HepG2 (cell line): ENCODE measurements at regions not wholly inside any gene's neighbourhood (a gene's known extent, or its start where the extent isn't known, plus 50 kb on each side); places are given as distances from the start of the nearest gene placed in this dataset.

Experiments
- ATAC-seq: fragments of 200-7000 bp; cut with Tn5 transposase; 3 replicates; pipeline ENCODE4 v1.9.1; 2020; ENCODE audit warnings: mild to moderate bottlenecking, moderate library complexity
- BruUV-seq: library from RNA; stranded (reverse); fragments of 400-500 nt; replicated peaks from 2 replicates; lab custom pipeline; 2021; lab: Mats Ljungman, UMichigan
- CTCF ChIA-PET: fragments of 300-600 bp; formaldehyde crosslinking; extraction: SDS; loops from one replicate; lab custom pipeline; 2021; ENCODE audit warnings: low total read pairs, inconsistent platforms, low intra/inter-chr PET ratio; lab: Yijun Ruan, JAX
- POLR2A ChIA-PET: fragments of 350-600 bp; sonication (Branson Sonifier 250); formaldehyde crosslinking; loops from one replicate; lab custom pipeline; 2020; ENCODE audit warnings: antibody characterized with exemption, inconsistent platforms; lab: Yijun Ruan, JAX
- DNase-seq: peaks from one replicate; pipeline ENCODE4 v3.0.0-alpha.2; 2015; ENCODE audit warnings: low spot score
- FAIRE-seq: peaks from 3 replicates; lab custom pipeline; 2011; peaks lifted over from hg19 to GRCh38; lab: Jason Lieb, UNC
- H2AFZ ChIP-seq: one replicate; pipeline ENCODE4 v1.6.1; 2011; ENCODE audit warnings: low read length, inconsistent platforms
- H3K27ac ChIP-seq: fragments of 300-600 bp; 3 replicates; pipeline ENCODE4 v1.8.0; 2011; ENCODE audit warnings: mixed run types, mild to moderate bottlenecking, mixed read lengths, low read length, inconsistent platforms; ENCODE audit not compliant: insufficient read depth; ENCODE audit errors: extremely low read length
- H3K27me3 ChIP-seq, 2 experiments: fragments of 200-600 bp in 1 of 2; 2 replicates in 1 of 2; 3 replicates in 1 of 2; pipeline versions ENCODE4 v1.6.0 to v1.8.0; 2011; ENCODE audit warnings: low read length in 2 of 2, mild to moderate bottlenecking in 2 of 2, moderate library complexity in 2 of 2, inconsistent platforms in 1 of 2; ENCODE audit not compliant: insufficient read depth in 2 of 2, control insufficient read depth in 1 of 2
- H3K36me3 ChIP-seq, 2 experiments: fragments of 200-600 bp in 1 of 2; replicated peaks in 1 of 2; 2 replicates in 1 of 2; 3 replicates in 1 of 2; pipeline versions ENCODE4 v1.5.1 to v1.8.0; 2011; ENCODE audit warnings: low read length in 2 of 2, inconsistent platforms in 1 of 2; ENCODE audit not compliant: insufficient read depth in 2 of 2, control insufficient read depth in 1 of 2
- H3K4me1 ChIP-seq: 2 replicates; pipeline ENCODE4 v1.5.1; 2012; ENCODE audit warnings: low read length, inconsistent platforms; ENCODE audit not compliant: insufficient read depth
- H3K4me2 ChIP-seq: 2 replicates; pipeline ENCODE4 v1.6.0; 2011; ENCODE audit warnings: low read depth, low read length, inconsistent platforms
- H3K4me3 ChIP-seq, 3 experiments: fragments of 200-600 bp in 1 of 3; sonication (generic), shearing (Covaris generic) in 1 of 3; replicated peaks in 1 of 3; 2 replicates each; pipeline ENCODE4 v1.5.1; 2011 to 2016; ENCODE audit warnings: low read length in 3 of 3, inconsistent platforms in 2 of 3, low read depth in 2 of 3, mild to moderate bottlenecking in 2 of 3, control low read depth in 1 of 3, mixed read lengths in 1 of 3; ENCODE audit not compliant: insufficient read depth in 1 of 3
- H3K79me2 ChIP-seq: one replicate; pipeline ENCODE4 v1.6.1; 2011; ENCODE audit warnings: low read length, inconsistent platforms; ENCODE audit not compliant: insufficient read depth
- H3K9ac ChIP-seq: 2 replicates; pipeline ENCODE4 v1.6.0; 2011; ENCODE audit warnings: mild to moderate bottlenecking, low read depth, low read length, inconsistent platforms; ENCODE audit not compliant: insufficient read depth
- H3K9me3 ChIP-seq: 2 replicates; pipeline ENCODE4 v1.5.1; 2012; ENCODE audit warnings: mild to moderate bottlenecking, low read length
- H4K20me1 ChIP-seq: 2 replicates; pipeline ENCODE4 v1.6.0; 2011; ENCODE audit warnings: inconsistent platforms, mild to moderate bottlenecking, low read length, moderate library complexity; ENCODE audit not compliant: insufficient read depth
- FOXM1 ChIP-seq: sonication (generic); formaldehyde crosslinking; IDR thresholded peaks from 2 replicates; pipeline ENCODE4 v1.5.0; 2020; ENCODE audit warnings: missing genetic modification reagents
- MIXL1 ChIP-seq: IDR thresholded peaks from 2 replicates; pipeline ENCODE4 v1.6.1; 2016
- RBM22 ChIP-seq: fragments of 200-400 bp; formaldehyde crosslinking; optimal IDR thresholded peaks from 2 replicates; pipeline ENCODE3; 2017; ENCODE audit warnings: mild to moderate bottlenecking, low read length, moderate library complexity
- ZNF138 ChIP-seq: sonication (generic); formaldehyde crosslinking; IDR thresholded peaks from 2 replicates; pipeline ENCODE4 v1.5.0; 2020; ENCODE audit warnings: mild to moderate bottlenecking, low read depth, missing genetic modification reagents
- ZNF230 ChIP-seq: sonication (generic); formaldehyde crosslinking; IDR thresholded peaks from 2 replicates; pipeline ENCODE4 v1.4.0; 2020; ENCODE audit warnings: mild to moderate bottlenecking, missing genetic modification reagents
- ZNF234 ChIP-seq: sonication (generic); formaldehyde crosslinking; conservative IDR thresholded peaks from 2 replicates; pipeline ENCODE4 v1.5.1; 2020; ENCODE audit warnings: mild to moderate bottlenecking, missing genetic modification reagents
- ZNF367 ChIP-seq: sonication (generic); formaldehyde crosslinking; IDR thresholded peaks from 2 replicates; pipeline ENCODE4 v1.4.0; 2020; ENCODE audit warnings: missing genetic modification reagents, borderline replicate concordance
- ZNF446 ChIP-seq: sonication (generic); formaldehyde crosslinking; IDR thresholded peaks from 2 replicates; pipeline ENCODE4 v1.5.0; 2020; ENCODE audit warnings: mild to moderate bottlenecking, missing genetic modification reagents
- ZNF530 ChIP-seq: sonication (generic); formaldehyde crosslinking; IDR thresholded peaks from 2 replicates; pipeline ENCODE4 v1.5.0; 2020; ENCODE audit warnings: low read depth, mild to moderate bottlenecking, missing genetic modification reagents
- ZNF546 ChIP-seq: sonication (generic); formaldehyde crosslinking; conservative IDR thresholded peaks from 2 replicates; pipeline ENCODE4 v1.8.1; 2023; ENCODE audit warnings: mild to moderate bottlenecking, missing genetic modification reagents
- ZNF773 ChIP-seq: sonication (generic); formaldehyde crosslinking; IDR thresholded peaks from 2 replicates; pipeline ENCODE4 v1.4.0; 2020; ENCODE audit warnings: missing genetic modification reagents, borderline replicate concordance
- WGBS: methylation state at CpG from one replicate; pipeline ENCODE4 v1.1.6; 2017; ENCODE audit warnings: low lambda C conversion rate; 5-methylcytosine and 5-hydroxymethylcytosine counted together
- in situ Hi-C: cut with HindIII; loops from 2 replicates; pipeline ENCODE4 v1.10.0; 2017; ENCODE audit warnings: low pct_unique_long_range_greater_than_20kb; ENCODE audit not compliant: extremely low pct_ligation_motif_present
- intact Hi-C: fragments of 100-400 bp; cut with micrococcal nuclease; formaldehyde crosslinking; loops from one replicate; pipeline ENCODE4 v1.10.0; 2022; ENCODE audit not compliant: unreplicated experiment
- TF ChIP-seq, protein P1 (sequence below): sonication (generic); formaldehyde crosslinking; IDR thresholded peaks from 2 replicates; pipeline ENCODE4 v1.8.0; 2022; ENCODE audit warnings: missing genetic modification reagents, mild to moderate bottlenecking, inconsistent platforms, borderline replicate concordance
- TF ChIP-seq, protein P2 (sequence below): sonication (generic); formaldehyde crosslinking; IDR thresholded peaks from 2 replicates; pipeline ENCODE4 v1.4.0; 2020; ENCODE audit warnings: missing genetic modification reagents; ENCODE audit errors: not compliant biosample characterization
- TF ChIP-seq, protein P3 (sequence below): sonication (generic); formaldehyde crosslinking; IDR thresholded peaks from 2 replicates; pipeline ENCODE4 v1.4.0; 2020; ENCODE audit warnings: missing genetic modification reagents
- TF ChIP-seq, protein P4 (sequence below): IDR thresholded peaks from 2 replicates; pipeline ENCODE4 v1.6.1; 2012; ENCODE audit warnings: low read depth, low read length, improper control_type of control experiment
- TF ChIP-seq, protein P5 (sequence below): sonication (generic); formaldehyde crosslinking; IDR thresholded peaks from 2 replicates; pipeline ENCODE4 v1.4.0; 2020; ENCODE audit warnings: missing genetic modification reagents

DNA sequence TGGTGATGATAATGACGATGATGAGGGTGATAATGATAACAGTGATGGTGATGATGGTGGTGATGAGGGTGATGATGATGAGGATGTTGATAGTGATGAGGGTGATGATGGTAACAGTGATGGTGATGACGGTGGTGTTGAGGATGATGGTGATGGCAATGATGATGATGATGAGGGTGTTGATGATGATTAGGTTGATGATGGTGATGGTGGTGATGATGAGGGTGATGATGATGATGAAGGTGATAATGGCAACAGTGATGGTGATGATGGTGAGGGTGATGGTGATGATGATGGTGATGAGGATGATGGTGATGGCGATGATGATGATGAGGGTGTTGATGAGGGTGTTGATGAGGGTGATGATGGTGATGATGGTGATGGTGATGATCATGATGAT is 93.8 kb upstream of the ZNF469 start (continued):
- TF ChIP-seq, protein P1, sequence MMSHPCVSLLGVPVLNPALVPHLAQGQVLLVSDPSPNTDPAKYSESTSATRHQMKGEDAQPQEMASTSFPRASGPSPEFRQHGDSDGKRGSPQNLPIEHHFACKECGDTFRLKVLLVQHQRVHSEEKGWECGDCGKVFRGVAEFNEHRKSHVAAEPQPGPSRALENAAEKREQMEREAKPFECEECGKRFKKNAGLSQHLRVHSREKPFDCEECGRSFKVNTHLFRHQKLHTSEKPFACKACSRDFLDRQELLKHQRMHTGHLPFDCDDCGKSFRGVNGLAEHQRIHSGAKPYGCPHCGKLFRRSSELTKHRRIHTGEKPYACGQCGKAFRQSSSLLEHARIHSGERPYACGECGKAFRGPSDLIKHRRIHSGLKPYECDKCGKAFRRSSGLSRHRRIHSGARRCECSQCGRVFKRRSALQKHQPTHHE (CRISPR knock-in tag) = no peak
- TF ChIP-seq, protein P2, sequence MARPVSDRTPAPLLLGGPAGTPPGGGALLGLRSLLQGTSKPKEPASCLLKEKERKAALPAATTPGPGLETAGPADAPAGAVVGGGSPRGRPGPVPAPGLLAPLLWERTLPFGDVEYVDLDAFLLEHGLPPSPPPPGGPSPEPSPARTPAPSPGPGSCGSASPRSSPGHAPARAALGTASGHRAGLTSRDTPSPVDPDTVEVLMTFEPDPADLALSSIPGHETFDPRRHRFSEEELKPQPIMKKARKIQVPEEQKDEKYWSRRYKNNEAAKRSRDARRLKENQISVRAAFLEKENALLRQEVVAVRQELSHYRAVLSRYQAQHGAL (CRISPR knock-in tag) = no peak
- no peak for TF ChIP-seq ZNF446 (CRISPR knock-in tag)

DNA sequence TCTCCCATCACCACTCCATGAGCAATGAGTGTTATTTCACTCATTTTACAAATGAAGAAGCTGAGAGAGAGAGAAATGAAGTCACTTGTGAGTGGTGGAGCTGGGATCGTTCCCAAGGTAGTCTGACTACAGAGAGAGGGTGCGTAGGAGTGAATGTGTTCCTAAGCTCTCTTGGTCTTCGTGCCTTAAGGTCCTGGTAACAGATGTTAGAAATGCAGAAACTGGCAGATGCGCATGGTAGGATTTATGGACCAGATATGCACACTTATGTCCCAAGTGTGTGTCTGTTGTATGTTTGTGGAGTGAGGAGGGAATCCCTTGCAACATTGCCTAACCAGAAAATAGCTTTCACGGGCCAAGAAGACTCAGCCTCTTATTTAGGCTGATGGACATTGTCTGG is 93.2 kb upstream of the ZNF469 start:
- Histone ChIP-seq H3K4me3 (no peak overlapping the region), H3K9me3 (peaks cover 37% of the 10 kb centered on the region), H4K20me1 (no peaks in the 10 kb centered on the region), H3K4me2 (no peak overlapping the region), H2AFZ (no peak overlapping the region), H3K27me3 (peaks cover 6 to 35% of the 10 kb centered on the region in 2 experiments; a peak in 3 of 5 replicates), H3K27ac (no peak overlapping the region), H3K9ac (no peak overlapping the region), H3K36me3 (no peaks in the 10 kb centered on the region), H3K79me2 (no peaks in the 10 kb centered on the region), H3K4me1 (no peaks in the 10 kb centered on the region)
- 34% methylated on average over 5 of the region's 5 CpGs for WGBS
- POLR2A ChIA-PET = interaction anchor here (1.3 kb wide), 1 partner anchor 353 kb away, joined by 3 read pairs; no protein-coding TSS in a partner anchor
- in situ Hi-C loops = no loop called here
- CTCF ChIA-PET = no interaction called here
- no peak for DNase-seq
- BruUV-seq = no TSS peak
- intact Hi-C loops = no loop called here
- ATAC-seq = no peak
- no peak for FAIRE-seq
- no peak for TF ChIP-seq ZNF234 (CRISPR knock-in tag)
- TF ChIP-seq ZNF138 (CRISPR knock-in tag) = no peak
- TF ChIP-seq ZNF367 (CRISPR knock-in tag) = no peak
- no peak for TF ChIP-seq MIXL1 (CRISPR knock-in tag)
- no peak for TF ChIP-seq ZNF773
- TF ChIP-seq ZNF230 (CRISPR knock-in tag) = no peak
- TF ChIP-seq, protein P3, sequence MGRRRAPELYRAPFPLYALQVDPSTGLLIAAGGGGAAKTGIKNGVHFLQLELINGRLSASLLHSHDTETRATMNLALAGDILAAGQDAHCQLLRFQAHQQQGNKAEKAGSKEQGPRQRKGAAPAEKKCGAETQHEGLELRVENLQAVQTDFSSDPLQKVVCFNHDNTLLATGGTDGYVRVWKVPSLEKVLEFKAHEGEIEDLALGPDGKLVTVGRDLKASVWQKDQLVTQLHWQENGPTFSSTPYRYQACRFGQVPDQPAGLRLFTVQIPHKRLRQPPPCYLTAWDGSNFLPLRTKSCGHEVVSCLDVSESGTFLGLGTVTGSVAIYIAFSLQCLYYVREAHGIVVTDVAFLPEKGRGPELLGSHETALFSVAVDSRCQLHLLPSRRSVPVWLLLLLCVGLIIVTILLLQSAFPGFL (CRISPR knock-in tag) = no peak
- TF ChIP-seq, protein P4, sequence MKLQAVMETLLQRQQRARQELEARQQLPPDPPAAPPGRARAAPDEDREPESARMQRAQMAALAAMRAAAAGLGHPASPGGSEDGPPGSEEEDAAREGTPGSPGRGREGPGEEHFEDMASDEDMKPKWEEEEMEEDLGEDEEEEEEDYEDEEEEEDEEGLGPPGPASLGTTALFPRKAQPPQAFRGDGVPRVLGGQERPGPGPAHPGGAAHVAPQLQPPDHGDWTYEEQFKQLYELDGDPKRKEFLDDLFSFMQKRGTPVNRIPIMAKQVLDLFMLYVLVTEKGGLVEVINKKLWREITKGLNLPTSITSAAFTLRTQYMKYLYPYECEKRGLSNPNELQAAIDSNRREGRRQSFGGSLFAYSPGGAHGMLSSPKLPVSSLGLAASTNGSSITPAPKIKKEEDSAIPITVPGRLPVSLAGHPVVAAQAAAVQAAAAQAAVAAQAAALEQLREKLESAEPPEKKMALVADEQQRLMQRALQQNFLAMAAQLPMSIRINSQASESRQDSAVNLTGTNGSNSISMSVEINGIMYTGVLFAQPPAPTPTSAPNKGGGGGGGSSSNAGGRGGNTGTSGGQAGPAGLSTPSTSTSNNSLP = no peak
- no peak for TF ChIP-seq ZNF530 (CRISPR knock-in tag)
- TF ChIP-seq ZNF546 = no peak
- no peak for TF ChIP-seq RBM22
- TF ChIP-seq, protein P5, sequence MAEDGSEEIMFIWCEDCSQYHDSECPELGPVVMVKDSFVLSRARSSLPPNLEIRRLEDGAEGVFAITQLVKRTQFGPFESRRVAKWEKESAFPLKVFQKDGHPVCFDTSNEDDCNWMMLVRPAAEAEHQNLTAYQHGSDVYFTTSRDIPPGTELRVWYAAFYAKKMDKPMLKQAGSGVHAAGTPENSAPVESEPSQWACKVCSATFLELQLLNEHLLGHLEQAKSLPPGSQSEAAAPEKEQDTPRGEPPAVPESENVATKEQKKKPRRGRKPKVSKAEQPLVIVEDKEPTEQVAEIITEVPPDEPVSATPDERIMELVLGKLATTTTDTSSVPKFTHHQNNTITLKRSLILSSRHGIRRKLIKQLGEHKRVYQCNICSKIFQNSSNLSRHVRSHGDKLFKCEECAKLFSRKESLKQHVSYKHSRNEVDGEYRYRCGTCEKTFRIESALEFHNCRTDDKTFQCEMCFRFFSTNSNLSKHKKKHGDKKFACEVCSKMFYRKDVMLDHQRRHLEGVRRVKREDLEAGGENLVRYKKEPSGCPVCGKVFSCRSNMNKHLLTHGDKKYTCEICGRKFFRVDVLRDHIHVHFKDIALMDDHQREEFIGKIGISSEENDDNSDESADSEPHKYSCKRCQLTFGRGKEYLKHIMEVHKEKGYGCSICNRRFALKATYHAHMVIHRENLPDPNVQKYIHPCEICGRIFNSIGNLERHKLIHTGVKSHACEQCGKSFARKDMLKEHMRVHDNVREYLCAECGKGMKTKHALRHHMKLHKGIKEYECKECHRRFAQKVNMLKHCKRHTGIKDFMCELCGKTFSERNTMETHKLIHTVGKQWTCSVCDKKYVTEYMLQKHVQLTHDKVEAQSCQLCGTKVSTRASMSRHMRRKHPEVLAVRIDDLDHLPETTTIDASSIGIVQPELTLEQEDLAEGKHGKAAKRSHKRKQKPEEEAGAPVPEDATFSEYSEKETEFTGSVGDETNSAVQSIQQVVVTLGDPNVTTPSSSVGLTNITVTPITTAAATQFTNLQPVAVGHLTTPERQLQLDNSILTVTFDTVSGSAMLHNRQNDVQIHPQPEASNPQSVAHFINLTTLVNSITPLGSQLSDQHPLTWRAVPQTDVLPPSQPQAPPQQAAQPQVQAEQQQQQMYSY (CRISPR knock-in tag) = no peak
- TF ChIP-seq FOXM1 (CRISPR knock-in tag) = no peak
